Upper lobe of right lung (tissue), 1 donor: ENCODE measurements at regions not wholly inside any gene's neighbourhood (a gene's known extent, or its start where the extent isn't known, plus 50 kb on each side); places are given as distances from the start of the nearest gene placed in this dataset.

Source experiments
- ATAC-seq: fragments of 200-7000 bp; cut with Tn5 transposase; one replicate; pipeline ENCODE4 v1.9.1; 2020; ENCODE audit warnings: mild to moderate bottlenecking, moderate library complexity
- DNase-seq: peaks from one replicate; pipeline ENCODE4 v3.0.0-alpha.2; 2020
- H3K27ac ChIP-seq: fragments of 200-600 bp; one replicate; pipeline ENCODE4 v1.8.0; 2022
- H3K27me3 ChIP-seq: fragments of 200-600 bp; one replicate; pipeline ENCODE4 v1.8.0; 2022; ENCODE audit warnings: mild to moderate bottlenecking
- H3K36me3 ChIP-seq: fragments of 200-600 bp; one replicate; pipeline ENCODE4 v1.8.0; 2022
- H3K4me1 ChIP-seq: fragments of 200-600 bp; one replicate; pipeline ENCODE4 v1.8.0; 2022
- H3K4me3 ChIP-seq: fragments of 200-600 bp; one replicate; pipeline ENCODE4 v1.8.0; 2022; ENCODE audit warnings: mild to moderate bottlenecking
- H3K9me3 ChIP-seq: fragments of 200-600 bp; one replicate; pipeline ENCODE4 v1.8.0; 2022
- CTCF ChIP-seq: fragments of 200-600 bp; IDR thresholded peaks from one replicate; pipeline ENCODE4 v1.8.0; 2022; ENCODE audit warnings: antibody characterized with exemption
- intact Hi-C: fragments of 100-400 bp; cut with DNase I; formaldehyde crosslinking; loops from one replicate; pipeline ENCODE4 v1.11.0; 2022
- donor health status: DM: no; HTN: yes; CAD: no; lungs with severe emphysema.

DNA sequence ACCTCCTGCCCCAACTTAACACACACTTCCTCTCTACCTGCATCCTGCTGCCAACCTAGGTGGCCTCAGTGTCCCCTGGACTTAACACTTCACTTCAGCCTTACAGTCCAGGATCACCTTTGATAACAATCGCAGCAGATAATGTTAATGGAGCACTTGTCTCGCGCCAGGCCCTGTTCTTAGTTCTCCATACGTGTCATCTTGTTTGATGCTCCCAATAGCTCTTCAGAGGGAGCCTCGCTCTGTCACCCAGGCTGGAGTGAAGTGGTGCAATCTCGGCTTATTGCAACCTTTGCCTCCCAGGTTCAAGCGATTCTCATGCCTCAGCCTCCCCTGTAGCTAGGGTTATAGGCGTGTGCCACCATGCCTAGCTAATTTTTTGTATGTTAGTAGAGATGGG is 62.7 kb upstream of the SHB start:
- Histone ChIP-seq H3K27me3 (no peaks in the 10 kb centered on the region), H3K9me3 (no peaks in the 10 kb centered on the region), H3K36me3 (no peaks in the 10 kb centered on the region), H3K4me3 (no peak overlapping the region), H3K4me1 (no peaks in the 10 kb centered on the region), H3K27ac (no peak overlapping the region)
- ATAC-seq (no peak), DNase-seq (peak; percentile 3)
- no peak for TF ChIP-seq CTCF
- intact Hi-C loops: no loop called here

- Histone ChIP-seq H3K4me3 (no peak overlapping the region), H3K9me3 (no peaks in the 10 kb centered on the region), H3K27ac (no peak overlapping the region), H3K36me3 (no peaks in the 10 kb centered on the region), H3K27me3 (no peaks in the 10 kb centered on the region), H3K4me1 (no peaks in the 10 kb centered on the region)
- TF ChIP-seq CTCF: no peak
- ATAC-seq (no peak), DNase-seq (peak; percentile 28)
- intact Hi-C loops: no loop called here
These were observed 61.7 kb upstream of the SHB start for GRCh38 chr9:38130724-38131123.

GRCh38 chr9:38129366-38129765 is 60.3 kb upstream of the SHB start:
- Histone ChIP-seq H3K27ac (no peak overlapping the region), H3K27me3 (no peaks in the 10 kb centered on the region), H3K9me3 (no peaks in the 10 kb centered on the region), H3K36me3 (no peaks in the 10 kb centered on the region), H3K4me1 (no peaks in the 10 kb centered on the region), H3K4me3 (no peak overlapping the region)
- TF ChIP-seq CTCF: no peak
- ATAC-seq (peak; percentile 88), DNase-seq (peak; percentile 38)
- intact Hi-C loops: no loop called here

DNA sequence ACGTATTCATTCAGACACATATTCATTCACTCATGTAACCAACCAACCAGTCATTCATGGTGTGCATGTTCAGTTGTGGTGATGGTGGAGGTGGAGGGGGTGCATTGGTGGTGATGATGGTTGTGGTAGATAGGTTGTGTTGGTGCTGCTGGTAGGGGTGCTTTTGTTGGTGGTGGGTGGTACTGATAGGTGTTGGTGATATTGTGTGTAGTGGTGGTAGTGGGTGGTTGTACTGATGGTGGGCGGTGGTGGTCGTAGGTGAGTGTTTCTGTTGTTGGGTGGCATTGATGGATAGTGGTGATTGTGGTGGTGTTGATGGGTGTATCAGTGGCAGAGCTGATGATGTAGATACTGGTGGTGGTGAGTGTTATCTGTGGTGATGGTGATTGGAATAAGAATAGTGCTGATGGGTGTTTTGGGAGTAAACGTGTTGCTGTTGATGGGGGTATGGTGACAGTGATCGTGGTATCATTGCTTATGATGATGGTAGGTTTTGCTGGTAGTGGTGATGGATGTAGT is 59.8 kb upstream of the SHB start:
- Histone ChIP-seq H3K4me3 (no peak overlapping the region), H3K9me3 (no peaks in the 10 kb centered on the region), H3K27me3 (no peaks in the 10 kb centered on the region), H3K27ac (no peak overlapping the region), H3K4me1 (no peaks in the 10 kb centered on the region), H3K36me3 (no peaks in the 10 kb centered on the region)
- intact Hi-C loops: no loop called here
- DNase-seq: peak; percentile 10
- ATAC-seq: no peak
- no peak for TF ChIP-seq CTCF

DNA sequence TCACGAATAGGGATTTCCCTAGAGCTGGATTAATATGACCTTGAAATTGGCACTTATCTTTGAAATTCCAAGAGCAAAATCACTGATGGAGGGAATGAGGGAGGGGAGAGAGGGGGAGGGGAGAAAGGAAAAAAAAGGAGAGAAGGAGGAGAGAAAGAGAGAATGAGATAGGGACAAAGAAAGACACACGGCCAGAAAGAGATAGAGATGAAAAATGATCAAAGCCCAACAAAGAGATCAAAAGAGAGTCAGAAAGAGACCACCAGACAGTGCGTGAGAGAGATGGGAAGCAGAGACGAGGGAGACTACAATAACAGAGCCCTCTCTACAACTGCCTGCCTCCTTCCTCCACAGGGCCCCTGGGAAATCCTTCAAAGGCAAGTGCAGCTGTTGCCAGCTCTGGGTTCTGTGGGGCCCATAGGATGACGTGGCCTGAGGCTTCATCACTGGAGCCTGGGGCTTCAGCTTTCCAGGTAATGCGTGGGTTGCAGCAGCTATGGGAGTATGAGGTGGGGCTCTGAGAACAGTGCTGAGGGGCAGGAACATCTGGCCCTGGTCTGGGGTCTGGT is 58.3 kb upstream of the SHB start:
- no peak for TF ChIP-seq CTCF
- H3K27ac ChIP-seq: no peak overlapping the region
- H3K9me3 ChIP-seq: no peaks in the 10 kb centered on the region
- H3K4me3 ChIP-seq: no peak overlapping the region
- no peak for ATAC-seq
- H3K36me3 ChIP-seq: no peaks in the 10 kb centered on the region
- intact Hi-C loops: no loop called here
- H3K4me1 ChIP-seq: no peaks in the 10 kb centered on the region
- DNase-seq: no peak
- H3K27me3 ChIP-seq: no peaks in the 10 kb centered on the region

DNA sequence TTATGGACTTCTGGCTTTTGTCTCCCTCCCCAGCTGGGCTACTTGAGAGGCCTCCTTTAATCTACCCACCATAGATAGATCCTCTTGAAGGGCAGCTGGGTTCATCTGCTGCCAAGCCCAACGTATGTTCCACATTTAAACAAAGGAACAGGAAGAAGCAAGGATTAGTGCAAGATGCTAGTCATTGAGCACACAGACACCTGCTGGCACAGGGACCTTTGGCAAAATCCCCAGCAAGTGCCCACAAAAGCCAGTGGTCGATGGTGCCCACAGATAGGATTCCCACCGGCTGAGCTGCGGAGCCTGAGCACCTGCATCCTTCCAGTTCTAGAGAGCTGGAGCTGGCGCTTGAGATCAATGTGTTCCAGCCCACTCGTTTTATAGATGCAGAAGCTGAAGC is 57.7 kb upstream of the SHB start:
- no peaks in the 10 kb centered on the region for H3K4me1 ChIP-seq
- H3K9me3 ChIP-seq: no peaks in the 10 kb centered on the region
- no peaks in the 10 kb centered on the region for H3K27me3 ChIP-seq
- intact Hi-C loops: no loop called here
- no peak overlapping the region for H3K4me3 ChIP-seq
- H3K36me3 ChIP-seq: no peaks in the 10 kb centered on the region
- ATAC-seq (no peak), DNase-seq (no peak)
- no peak overlapping the region for H3K27ac ChIP-seq
- TF ChIP-seq CTCF: no peak
